Fibroblast of upper back skin (primary cell): ENCODE measurements at regions not wholly inside any gene's neighbourhood (a gene's known extent, or its start where the extent isn't known, plus 50 kb on each side); places are given as distances from the start of the nearest gene placed in this dataset.
A peak's percentile ranks its signal among the peaks of the same experiment; 100 is the strongest.
"Not testable (repeated sequence)": the region's sequence is repeated elsewhere in the genome, so short reads cannot be mapped to it uniquely, and the experiment has no call there.

Source experiments
- DNase-seq: peaks from one replicate; pipeline ENCODE4 v3.0.0-alpha.2; 2013

- no peak for DNase-seq
Observed at GRCh38 chr7:138169441-138169851, 93.2 kb downstream of the AKR1D1 start.

DNA sequence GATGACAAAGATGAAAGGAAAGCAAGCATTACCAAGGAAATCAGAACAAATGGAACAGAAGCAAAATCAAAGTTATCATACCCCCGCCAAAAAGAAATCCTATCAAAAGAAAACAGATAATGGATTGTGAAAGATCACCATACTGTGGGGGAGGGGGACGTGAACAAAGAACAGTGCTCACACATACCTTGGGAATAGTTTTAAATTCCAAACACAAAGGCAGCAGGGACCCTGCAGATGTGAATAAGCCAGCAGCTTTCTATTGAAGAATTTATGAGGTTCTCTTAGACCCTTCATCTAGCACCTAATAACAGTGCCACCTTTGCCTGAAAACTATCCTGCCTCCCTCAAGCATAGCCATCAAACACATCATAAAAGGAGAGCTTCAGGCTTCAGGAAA is 94.0 kb downstream of the AKR1D1 start:
- no peak for DNase-seq

- no peak for DNase-seq
Observed at GRCh38 chr7:138170959-138171703, 94.9 kb downstream of the AKR1D1 start.

GRCh38 chr7:138173548-138173947 is 97.3 kb downstream of the AKR1D1 start:
- no peak for DNase-seq

DNA sequence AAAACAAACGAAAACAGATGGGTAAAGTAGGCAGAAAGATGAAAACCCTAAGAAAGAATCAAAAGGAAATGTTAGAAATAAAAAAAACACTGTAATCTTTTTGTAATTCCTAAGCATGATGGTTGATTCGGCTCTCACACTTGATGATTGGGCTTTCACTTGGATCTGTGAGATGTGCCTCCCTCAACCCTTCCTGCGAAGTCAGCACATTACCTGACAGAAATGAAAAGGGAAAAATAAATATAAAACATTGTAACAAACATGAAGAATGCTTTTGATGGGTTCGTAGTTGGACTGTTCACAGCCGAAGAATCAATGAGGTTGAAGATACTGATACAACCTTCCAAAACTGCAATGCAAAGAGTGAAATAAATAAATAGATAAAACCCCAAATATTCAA is 99.8 kb downstream of the AKR1D1 start:
- DNase-seq, result no peak

- DNase-seq, result no peak
Observed at GRCh38 chr7:138184191-138184590, 107.9 kb downstream of the AKR1D1 start.

DNA sequence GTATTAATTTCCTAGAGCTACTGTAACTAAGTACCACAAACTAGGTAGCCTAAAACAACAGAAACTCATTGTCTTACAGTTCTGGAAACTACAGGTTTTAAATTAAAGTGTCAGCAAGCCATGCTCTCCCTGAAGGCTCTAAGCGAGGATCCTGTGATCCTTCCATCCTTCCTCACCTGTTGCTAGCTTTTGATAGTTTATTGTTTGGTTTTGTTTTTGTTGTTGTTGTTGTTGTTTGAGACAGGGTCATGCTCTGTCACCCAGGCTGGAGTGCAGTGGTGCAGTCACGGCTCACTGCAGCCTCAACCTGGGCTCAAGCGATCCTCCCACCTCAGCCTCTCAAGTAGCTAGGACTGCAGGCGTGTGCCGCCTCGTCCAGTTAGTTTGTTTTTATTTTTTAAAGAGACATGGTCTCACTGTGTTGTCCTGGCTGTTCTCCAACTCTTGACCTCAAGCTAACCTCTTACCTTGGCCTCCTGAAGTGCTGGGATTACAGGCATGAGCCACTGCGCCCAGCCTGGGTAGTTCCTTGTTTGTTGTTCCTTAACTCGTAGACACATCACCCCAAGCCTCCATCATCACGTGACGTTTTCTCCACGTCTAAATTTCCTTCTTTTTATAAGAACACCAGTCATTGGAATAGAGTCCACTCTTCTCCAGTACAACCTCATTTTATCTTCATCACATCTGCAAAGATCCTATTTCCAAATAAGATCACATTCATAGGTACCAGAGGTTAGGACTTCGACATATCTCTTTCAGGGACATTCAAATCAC is 109.1 kb downstream of the AKR1D1 start:
- DNase-seq, result no peak

DNA sequence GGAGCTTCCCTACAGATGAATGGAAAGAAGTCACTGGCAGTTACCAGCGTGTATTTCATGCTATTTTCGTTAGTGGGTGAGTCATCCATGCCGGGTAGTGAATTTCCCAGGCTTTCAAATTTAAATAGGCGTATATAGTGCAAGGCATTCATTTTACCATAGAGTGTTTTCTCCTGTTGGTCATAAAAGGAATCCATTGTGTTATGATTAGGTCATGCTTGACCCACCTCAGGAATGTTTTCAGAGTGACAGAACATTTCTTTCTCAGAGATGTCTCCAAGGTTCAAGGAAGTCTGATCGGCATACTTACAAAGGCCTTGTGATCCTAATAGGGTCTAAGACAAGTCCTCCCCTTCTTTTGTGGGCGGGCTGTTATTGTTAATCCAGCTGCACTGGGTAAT is 110.7 kb downstream of the AKR1D1 start:
- peak; percentile 27 for DNase-seq

GRCh38 chr7:138188290-138188858 is 112.1 kb downstream of the AKR1D1 start:
- no peak for DNase-seq

DNA sequence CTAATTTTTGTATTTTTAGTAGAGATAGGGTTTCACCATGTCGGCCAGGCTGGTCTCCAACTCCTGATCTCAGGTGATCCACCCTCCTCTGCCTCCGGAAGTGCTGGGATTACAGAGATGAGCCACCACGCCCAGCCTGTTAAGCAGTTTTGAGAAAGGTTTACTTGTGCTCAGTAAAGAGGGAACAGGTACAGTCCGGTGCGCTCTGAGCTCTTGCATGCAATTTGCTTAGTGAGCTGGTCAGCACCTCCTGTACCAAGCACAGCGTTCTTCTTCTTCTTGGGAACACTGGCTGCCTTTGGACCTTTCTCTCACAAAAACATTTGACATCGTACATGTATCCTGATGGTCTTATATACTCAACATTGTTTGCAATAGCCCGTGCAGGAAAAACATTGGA is 118.3 kb downstream of the AKR1D1 start:
- no peak for DNase-seq

DNA sequence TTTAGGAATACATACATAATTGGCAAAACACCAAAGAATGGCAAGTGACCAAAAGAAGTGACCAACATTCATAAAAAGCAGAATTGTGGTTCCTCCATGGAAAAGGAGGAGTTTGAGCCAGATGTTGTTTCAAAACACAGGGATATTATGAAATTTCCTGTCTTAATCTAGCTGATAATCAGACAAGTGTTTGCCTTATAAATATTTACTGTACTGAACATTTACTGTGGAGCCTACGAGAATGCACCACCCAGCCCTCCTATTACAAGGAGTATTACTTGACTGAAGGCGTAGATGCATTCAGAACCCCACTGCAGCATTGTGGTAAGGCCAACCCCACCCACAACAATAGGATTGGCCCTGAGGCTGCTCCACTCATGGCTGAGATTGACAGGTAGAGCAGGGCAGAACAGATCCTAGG is 118.9 kb downstream of the AKR1D1 start:
- no peak for DNase-seq

DNA sequence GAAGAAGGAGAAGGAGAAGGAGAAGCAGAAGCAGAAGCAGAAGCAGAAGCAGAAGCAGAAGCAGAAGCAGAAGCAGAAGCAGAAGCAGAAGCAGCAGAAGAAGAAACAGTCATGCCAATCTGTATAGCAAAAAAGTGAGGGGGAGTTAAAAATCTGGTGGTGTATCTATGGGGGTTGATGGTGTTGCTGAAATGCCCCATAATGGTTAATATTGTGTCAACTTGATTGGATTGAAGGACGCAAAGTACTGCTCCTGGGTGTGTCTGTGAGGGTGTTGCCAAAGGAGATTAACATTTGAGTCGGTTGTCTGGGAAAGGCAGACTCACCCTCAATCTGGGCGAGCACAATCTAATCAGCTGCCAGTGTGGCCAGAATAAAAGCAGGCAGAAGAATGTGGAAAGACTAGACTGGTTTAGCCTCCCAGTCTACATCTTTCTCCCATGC is 120.3 kb downstream of the AKR1D1 start:
- not testable (repeated sequence) for DNase-seq

DNA sequence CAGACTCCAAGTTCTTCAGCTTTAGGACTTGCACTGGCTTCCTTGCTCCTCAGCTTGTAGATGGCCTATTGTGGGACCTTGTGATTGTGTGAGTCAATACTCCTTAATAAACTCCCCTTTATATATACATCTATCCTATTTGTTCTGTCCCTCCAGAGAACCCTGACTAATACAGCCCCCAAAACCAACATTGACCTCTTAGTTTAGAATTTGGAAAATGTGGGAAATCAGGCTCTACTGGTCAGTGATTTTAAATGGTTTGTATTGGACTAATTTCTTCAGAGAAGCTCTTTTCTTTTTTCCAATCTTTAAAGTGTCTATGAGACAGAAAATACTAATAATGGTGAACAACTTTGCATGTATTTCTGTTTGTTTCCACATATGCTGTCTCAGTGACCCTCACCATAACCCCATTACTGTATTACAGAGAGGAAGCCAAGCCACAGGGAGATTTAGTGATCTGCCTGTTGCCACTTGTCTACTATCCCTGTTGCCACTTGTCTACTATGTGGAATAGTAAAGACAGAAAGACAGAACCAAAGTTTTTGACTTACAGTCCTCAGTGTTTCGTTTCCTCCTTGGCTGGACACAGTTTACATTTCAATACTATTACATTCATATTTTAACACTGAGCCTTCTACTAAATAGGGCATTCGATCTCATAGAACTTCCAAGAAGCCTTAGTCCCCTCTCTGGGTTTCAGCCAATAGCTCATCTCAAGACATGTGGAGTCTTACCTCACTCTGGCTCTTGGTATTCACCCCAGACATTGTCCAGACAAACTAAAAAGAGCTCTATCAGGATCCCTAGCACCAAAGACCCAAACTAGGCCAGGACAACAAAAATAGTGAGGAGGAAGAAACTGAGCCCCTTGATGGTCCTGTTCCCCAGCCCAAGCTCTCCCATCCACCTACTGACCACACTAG is 121.0 kb downstream of the AKR1D1 start:
- no peak for DNase-seq

DNA sequence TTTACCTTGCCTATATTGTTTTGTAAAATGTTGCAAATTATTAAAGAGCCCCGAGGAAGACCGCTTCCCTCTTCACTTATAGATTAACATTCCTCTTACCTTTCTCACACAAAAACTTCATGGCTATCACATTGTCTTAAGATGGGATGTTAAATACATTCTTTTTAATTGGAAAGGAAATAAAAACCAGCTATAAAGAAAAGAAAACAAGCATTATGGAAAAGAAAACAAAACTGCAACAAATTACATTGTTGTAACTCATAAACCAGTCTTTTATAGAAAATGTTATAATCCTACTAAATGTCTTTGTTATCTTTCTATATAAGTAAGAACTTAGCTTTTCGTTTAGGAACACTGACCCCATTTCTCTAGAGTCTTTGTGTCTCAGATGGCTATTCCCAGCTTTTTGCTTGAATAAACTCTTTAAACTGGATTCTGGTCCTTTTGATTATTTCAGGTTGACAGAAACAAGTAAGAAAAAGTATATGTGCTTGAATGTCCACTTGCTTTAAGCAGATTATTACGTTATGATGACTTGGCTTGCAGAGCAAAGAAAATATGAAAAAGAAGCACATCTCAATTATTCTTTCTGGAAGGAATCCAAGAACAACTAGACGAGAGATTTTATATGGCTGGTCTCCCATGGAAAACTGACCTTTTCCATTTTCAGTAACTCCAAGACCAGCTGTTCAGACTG is 128.2 kb downstream of the AKR1D1 start:
- peak; percentile 31 for DNase-seq

DNA sequence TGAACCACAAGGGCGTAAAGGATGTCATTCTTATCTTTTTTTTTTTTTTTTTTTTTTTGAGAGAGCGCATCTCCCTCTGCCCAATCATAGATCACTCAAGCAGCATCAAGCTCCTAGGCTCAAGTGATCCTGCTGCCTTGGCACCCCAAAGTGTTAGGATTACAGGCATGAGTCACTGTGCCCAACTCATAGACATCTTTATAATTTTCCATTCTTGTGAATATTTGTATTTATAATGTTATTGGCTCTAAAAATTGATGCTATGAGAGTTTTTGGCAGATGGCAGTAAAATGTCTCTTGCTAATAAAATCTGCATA is 128.7 kb downstream of the AKR1D1 start:
- no peak for DNase-seq

DNA sequence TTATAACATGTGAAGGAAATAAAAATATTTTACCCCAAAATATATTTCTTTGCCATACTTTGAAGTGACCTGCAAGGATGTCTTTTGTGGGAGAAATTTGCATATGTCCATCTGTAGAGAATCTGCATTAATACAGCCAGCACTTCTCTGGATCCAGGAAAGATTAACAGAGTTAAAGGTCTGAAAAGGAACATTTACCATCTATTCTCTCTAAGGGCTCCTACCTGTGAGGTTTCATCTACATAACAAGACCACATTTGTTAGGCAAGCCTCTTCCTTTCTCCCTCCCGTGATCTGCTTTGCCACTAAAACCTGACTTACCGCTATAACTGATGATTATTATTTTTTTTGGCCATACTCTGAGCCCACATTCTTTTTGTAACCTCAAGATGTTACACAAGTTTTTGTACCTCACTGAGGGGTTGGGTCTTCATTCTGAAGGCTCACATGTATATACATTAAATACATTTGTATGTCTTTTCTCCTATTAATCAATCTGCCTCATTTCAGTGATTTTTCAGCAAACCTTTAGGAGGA is 129.4 kb downstream of the AKR1D1 start:
- DNase-seq, result peak; percentile 11

DNA sequence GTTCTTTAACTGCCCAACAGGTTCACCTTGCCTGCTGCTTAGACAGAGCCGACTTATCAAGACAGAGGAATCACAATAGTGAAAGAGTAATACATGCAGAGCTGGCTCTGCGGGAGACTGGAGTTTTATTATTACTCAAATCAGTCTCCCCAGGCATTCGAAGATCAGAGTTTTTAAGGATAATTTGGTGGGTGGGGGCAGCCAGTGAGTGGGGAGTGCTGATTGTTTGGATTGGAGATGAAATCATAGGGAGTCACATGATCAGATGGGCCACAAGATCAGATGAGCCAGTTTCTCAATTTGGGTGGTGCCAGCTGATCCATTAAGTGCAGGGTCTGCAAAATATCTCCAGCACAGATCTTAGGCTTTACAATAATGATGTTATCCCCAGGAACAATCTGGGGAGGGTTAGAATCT is 131.3 kb downstream of the AKR1D1 start:
- no peak for DNase-seq

- no peak for DNase-seq
Observed at GRCh38 chr7:138208142-138208570, 131.9 kb downstream of the AKR1D1 start.

DNA sequence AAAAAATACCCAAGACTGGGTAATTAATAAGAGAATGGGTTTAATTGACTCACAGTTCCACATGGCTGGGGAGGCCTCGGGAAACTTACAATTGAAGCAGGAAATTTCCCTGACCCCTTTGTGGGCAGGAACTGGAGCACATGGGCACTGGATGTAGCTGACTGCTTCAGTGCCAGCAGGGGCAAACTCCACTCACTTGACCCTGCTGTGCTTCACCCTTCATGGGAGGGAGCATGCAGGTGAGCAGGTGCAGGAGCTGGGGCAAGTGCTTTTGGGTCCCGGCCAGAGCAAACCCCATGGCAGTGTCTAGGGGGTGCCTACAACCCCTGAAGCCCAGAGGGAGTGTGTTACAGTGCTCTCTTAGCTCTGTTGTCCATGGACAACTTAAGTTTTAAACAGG is 132.6 kb downstream of the AKR1D1 start:
- no peak for DNase-seq

DNA sequence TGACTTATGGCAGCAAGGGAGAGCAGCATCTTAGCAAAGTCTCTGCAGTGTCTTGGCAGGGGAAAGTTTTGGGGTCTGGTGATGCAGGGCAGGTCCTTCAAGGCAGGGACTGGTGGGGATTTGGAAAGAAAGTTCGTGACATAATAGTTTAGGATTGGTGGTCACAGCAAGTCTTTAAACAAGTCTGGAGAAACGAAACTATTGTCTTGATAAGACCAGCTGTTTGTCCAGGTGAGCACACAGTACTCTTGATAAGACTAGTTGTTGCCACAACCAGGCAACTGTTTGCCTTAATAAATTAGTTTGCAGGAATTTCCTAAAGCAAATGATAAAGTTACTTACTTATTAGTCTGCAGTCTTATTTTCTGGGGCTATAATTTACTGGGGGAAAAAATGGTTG is 136.1 kb downstream of the AKR1D1 start:
- no peak for DNase-seq

DNA sequence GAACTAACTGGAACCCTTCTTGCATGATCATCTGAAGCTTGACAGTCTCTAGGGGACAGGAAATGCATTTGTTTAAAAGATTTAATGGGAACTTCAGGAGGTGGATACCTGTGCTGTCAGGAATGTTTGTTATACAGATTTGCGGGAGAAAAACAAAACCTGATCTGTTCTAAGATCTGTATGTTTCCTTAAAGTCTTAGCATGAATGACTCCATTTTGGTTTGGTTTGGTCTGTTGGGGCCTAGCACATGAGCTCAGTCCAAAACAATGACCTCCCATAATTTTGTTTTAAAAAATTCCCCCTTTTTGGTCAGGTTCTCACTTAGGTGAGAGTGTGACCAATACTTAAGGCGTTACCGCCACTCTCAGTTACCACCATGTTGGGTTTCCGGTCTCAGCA is 138.7 kb downstream of the AKR1D1 start:
- no peak for DNase-seq

DNA sequence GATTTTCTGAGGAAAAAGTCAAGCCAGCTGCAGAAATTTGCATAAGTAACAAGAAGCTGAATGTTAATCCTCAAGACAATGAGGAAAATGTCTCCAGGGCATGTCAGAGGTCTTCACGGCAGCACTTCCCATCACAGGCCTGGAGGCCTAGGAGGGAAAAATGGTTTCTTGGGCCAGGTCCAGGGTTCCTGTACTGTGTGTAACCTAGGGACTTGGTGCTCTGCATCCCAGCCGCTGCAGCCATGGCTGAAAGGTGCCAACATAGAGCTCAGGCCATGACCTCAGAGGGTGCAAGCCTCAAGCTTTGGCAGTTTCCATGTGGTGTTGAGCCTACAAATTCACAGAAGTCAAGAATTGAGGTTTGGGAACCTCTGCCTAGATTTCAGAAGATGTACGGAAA is 144.1 kb downstream of the AKR1D1 start:
- DNase-seq, result not testable (repeated sequence)
